Thyroid gland (tissue), 4 donors: ENCODE measurements at regions not wholly inside any gene's neighbourhood (a gene's known extent, or its start where the extent isn't known, plus 50 kb on each side); places are given as distances from the start of the nearest gene placed in this dataset.

Experiments used
- POLR2A ChIP-seq, 2 donors: fragments of 450-650 bp; IDR thresholded peaks; one replicate each; pipeline ENCODE4 v1.6.1; 2017; ENCODE audit warnings: antibody characterized with exemption in 2 of 2, mild to moderate bottlenecking in 2 of 2, moderate library complexity in 1 of 2
- TF ChIP-seq, protein P1 (sequence below), 6 experiments: fragments of 200-600 bp in 3 of 6; fragments of 450-650 bp in 3 of 6; sonication (generic) in 3 of 6; IDR thresholded peaks; one replicate each; pipeline ENCODE4 v1.5.1; 2016 to 2019; ENCODE audit warnings: antibody characterized with exemption in 6 of 6, mild to moderate bottlenecking in 2 of 6, inconsistent platforms in 1 of 6, moderate library complexity in 1 of 6

DNA sequence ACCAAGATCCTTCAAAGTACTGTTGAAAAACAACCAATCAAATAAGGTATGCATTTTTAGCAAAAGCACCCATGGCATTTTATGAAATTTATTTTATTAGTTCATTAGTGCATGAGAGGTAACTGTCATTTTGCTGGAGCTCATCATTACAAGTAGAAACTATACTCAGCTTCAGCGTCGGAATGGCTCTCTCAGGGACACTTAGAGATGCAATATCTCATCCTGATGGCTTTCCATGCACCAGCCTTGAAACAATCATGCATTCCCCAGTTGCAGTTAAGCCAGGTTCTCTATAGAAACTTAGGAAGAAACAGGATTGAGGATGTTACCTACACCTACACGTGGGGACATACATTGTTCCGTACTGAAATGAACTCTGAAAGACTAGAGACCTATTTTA is 219.5 kb downstream of the GALR1 start:
- no peak for TF ChIP-seq POLR2A (IDR thresholded peaks at IDR 0.05)
- TF ChIP-seq, protein P1, sequence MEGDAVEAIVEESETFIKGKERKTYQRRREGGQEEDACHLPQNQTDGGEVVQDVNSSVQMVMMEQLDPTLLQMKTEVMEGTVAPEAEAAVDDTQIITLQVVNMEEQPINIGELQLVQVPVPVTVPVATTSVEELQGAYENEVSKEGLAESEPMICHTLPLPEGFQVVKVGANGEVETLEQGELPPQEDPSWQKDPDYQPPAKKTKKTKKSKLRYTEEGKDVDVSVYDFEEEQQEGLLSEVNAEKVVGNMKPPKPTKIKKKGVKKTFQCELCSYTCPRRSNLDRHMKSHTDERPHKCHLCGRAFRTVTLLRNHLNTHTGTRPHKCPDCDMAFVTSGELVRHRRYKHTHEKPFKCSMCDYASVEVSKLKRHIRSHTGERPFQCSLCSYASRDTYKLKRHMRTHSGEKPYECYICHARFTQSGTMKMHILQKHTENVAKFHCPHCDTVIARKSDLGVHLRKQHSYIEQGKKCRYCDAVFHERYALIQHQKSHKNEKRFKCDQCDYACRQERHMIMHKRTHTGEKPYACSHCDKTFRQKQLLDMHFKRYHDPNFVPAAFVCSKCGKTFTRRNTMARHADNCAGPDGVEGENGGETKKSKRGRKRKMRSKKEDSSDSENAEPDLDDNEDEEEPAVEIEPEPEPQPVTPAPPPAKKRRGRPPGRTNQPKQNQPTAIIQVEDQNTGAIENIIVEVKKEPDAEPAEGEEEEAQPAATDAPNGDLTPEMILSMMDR (IDR thresholded peaks at IDR 0.05): no peak
